Endodermal cell (in vitro differentiated cells): ENCODE measurements at regions not wholly inside any gene's neighbourhood (a gene's known extent, or its start where the extent isn't known, plus 50 kb on each side); places are given as distances from the start of the nearest gene placed in this dataset.

Experiments
- DNase-seq: peaks from one replicate; pipeline ENCODE4 v3.0.0-alpha.2; 2017
- H3K27ac ChIP-seq: 2 replicates; pipeline ENCODE4 v1.5.1; 2013; ENCODE audit warnings: mild to moderate bottlenecking, low read depth, low read length, moderate library complexity
- H3K27me3 ChIP-seq: 2 replicates; pipeline ENCODE4 v1.6.1; 2013; ENCODE audit warnings: mild to moderate bottlenecking, low read length, moderate library complexity; ENCODE audit not compliant: insufficient read depth, control insufficient read depth, poor library complexity, severe bottlenecking
- H3K36me3 ChIP-seq: 2 replicates; pipeline ENCODE4 v1.7.0; 2013; ENCODE audit warnings: mild to moderate bottlenecking, low read length, moderate library complexity; ENCODE audit not compliant: control insufficient read depth, insufficient read depth
- H3K4me1 ChIP-seq: one replicate; pipeline ENCODE4 v1.7.0; 2013; ENCODE audit warnings: low read length; ENCODE audit not compliant: control insufficient read depth, insufficient read depth
- H3K4me3 ChIP-seq: 2 replicates; pipeline ENCODE4 v1.5.1; 2013; ENCODE audit warnings: mild to moderate bottlenecking, low read length, moderate library complexity
- H3K9ac ChIP-seq: 2 replicates; pipeline ENCODE4 v1.6.1; 2013; ENCODE audit warnings: mild to moderate bottlenecking, low read length, moderate library complexity; ENCODE audit not compliant: poor library complexity, severe bottlenecking; ENCODE audit errors: extremely low read depth
- H3K9me3 ChIP-seq: 2 replicates; pipeline ENCODE4 v1.6.1; 2013; ENCODE audit warnings: mild to moderate bottlenecking, low read length, moderate library complexity; ENCODE audit not compliant: control insufficient read depth
- H3K27ac Mint-ChIP-seq: 2 replicates; pipeline ENCODE4 v1.8.0; 2020; ENCODE audit warnings: mixed read lengths
- H3K27me3 Mint-ChIP-seq: 2 replicates; pipeline ENCODE4 v1.8.0; 2021; ENCODE audit warnings: mild to moderate bottlenecking, mixed read lengths; ENCODE audit not compliant: insufficient read depth
- H3K36me3 Mint-ChIP-seq: 2 replicates; pipeline ENCODE4 v1.8.0; 2020; ENCODE audit warnings: low read depth, mixed read lengths
- H3K4me1 Mint-ChIP-seq: 2 replicates; pipeline ENCODE4 v1.8.0; 2020; ENCODE audit warnings: mixed read lengths
- H3K4me3 Mint-ChIP-seq: 2 replicates; pipeline ENCODE4 v1.8.0; 2020; ENCODE audit warnings: mild to moderate bottlenecking, moderate library complexity, mixed read lengths
- H3K9me3 Mint-ChIP-seq: 2 replicates; pipeline ENCODE4 v1.8.0; 2020; ENCODE audit warnings: mild to moderate bottlenecking, mixed read lengths
- WGBS, 2 experiments: methylation state at CpG; one replicate each; pipeline versions ENCODE4 v1.1.5 to v1.1.7; 2013; ENCODE audit warnings: missing lambda C conversion rate in 2 of 2, mixed read lengths in 1 of 2; ENCODE audit not compliant: insufficient coverage in 1 of 2, insufficient read length in 1 of 2; 5-methylcytosine and 5-hydroxymethylcytosine counted together
- TF ChIP-seq, protein P1 (sequence below): fragments of 200-600 bp; sonication (generic); conservative IDR thresholded peaks from 2 replicates; pipeline ENCODE4 v1.5.0; 2021; ENCODE audit warnings: antibody characterized with exemption, mild to moderate bottlenecking

DNA sequence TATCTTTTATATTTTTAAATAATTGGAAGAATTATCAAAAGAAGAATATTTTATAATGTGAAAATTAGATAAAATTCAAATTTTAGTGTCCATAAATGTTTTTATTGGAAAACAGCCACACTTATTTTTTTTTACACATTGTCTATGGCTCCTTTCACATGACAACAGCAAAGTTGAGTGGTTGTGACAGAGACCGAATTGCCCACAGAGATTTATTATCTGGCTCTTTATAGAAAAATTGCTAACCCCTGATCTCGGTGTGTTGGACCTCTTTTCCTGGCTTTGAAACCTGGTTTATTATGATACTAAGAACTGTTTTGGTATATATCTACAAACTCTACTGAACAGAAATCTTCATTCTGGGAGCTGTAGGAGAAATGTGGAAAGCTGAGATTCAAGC lies 269.1 kb upstream of the UMPS start:
- H3K4me3 ChIP-seq = no peak overlapping the region
- H3K27me3 Mint-ChIP-seq = peaks cover 2% of the 10 kb centered on the region
- peaks cover 2% of the 10 kb centered on the region for H3K4me1 Mint-ChIP-seq
- no peak overlapping the region for H3K9ac ChIP-seq
- H3K4me3 Mint-ChIP-seq = no peak overlapping the region
- DNase-seq = no peak
- WGBS, 2 experiments = 90% methylated on average over 2 of the region's 2 CpGs; no CpG with 5 or more reads in 1 of the 2 experiments
- no peak overlapping the region for H3K27ac Mint-ChIP-seq
- no peak overlapping the region for H3K27ac ChIP-seq
- no peaks in the 10 kb centered on the region for H3K9me3 ChIP-seq
- TF ChIP-seq, protein P1, sequence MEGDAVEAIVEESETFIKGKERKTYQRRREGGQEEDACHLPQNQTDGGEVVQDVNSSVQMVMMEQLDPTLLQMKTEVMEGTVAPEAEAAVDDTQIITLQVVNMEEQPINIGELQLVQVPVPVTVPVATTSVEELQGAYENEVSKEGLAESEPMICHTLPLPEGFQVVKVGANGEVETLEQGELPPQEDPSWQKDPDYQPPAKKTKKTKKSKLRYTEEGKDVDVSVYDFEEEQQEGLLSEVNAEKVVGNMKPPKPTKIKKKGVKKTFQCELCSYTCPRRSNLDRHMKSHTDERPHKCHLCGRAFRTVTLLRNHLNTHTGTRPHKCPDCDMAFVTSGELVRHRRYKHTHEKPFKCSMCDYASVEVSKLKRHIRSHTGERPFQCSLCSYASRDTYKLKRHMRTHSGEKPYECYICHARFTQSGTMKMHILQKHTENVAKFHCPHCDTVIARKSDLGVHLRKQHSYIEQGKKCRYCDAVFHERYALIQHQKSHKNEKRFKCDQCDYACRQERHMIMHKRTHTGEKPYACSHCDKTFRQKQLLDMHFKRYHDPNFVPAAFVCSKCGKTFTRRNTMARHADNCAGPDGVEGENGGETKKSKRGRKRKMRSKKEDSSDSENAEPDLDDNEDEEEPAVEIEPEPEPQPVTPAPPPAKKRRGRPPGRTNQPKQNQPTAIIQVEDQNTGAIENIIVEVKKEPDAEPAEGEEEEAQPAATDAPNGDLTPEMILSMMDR = no peak
- H3K9me3 Mint-ChIP-seq = no peaks in the 10 kb centered on the region
- H3K36me3 Mint-ChIP-seq = no peaks in the 10 kb centered on the region
- H3K4me1 ChIP-seq = no peaks in the 10 kb centered on the region
- no peaks in the 10 kb centered on the region for H3K36me3 ChIP-seq
- H3K27me3 ChIP-seq = no peaks in the 10 kb centered on the region

DNA sequence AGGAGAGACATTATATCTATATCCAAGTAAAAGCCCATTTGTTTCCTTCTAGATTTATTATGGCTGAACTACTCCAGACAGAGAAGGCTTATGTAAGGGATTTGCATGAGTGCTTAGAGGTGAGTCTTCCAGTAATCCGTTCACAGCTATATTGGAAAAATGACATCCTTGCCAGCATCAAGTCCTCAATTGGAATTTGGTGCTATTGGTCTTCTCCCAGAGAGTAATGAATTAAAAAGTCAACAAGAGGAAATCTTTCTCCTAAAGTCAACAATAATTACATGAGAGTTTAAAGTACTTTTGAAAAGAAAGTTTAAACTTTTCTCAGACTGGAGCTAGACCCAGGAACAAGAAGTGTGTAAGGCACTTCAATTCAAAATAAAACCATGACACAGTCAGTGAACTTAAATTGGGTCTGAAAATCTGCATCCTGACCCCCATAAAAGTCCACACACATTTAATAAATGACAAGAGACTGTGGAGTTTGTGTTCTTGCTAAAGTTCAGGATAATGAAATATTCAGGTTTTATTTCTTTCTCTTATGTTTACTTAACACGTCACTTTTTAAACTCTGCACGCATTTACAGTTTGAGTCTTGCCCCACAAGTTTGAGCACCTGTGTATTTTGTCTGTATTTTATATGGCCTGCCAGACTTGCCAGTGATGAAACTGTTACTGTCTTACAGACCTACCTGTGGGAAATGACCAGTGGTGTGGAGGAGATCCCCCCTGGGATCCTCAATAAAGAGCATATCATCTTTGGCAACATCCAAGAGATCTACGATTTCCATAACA lies 268.2 kb upstream of the UMPS start:
- DNase-seq = no peak
- no peak overlapping the region for H3K4me3 Mint-ChIP-seq
- Histone ChIP-seq H3K9ac (no peak overlapping the region), H3K9me3 (no peaks in the 10 kb centered on the region), H3K4me3 (no peak overlapping the region), H3K27me3 (no peaks in the 10 kb centered on the region), H3K36me3 (no peaks in the 10 kb centered on the region), H3K27ac (no peak overlapping the region), H3K4me1 (no peaks in the 10 kb centered on the region)
- H3K27ac Mint-ChIP-seq = no peak overlapping the region
- no peaks in the 10 kb centered on the region for H3K9me3 Mint-ChIP-seq
- no peaks in the 10 kb centered on the region for H3K36me3 Mint-ChIP-seq
- peaks cover 2% of the 10 kb centered on the region for H3K4me1 Mint-ChIP-seq
- 89 to 96% methylated on average over 2 to 4 of the region's 4 CpGs for WGBS, 2 experiments
- TF ChIP-seq, protein P1 = no peak
- peaks cover 2% of the 10 kb centered on the region for H3K27me3 Mint-ChIP-seq

DNA sequence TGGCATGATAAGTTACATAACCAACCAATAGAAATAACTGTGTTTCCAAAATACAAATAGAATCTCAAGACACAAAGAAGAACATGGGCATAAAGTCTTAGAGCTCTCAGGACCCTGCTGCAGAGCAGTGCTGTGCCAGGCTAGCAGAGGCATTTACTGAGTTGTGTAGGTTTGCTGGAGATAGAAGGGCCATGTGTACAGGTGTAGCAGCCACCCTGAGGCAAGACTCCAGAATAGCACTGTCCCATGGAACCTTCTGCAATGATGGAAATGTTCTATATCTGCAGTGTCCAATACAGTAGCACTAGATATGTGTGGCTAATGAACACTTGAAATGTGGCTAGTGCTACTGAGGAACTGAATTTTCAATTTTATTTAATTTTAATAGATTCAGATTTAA lies 267.0 kb upstream of the UMPS start:
- Mint-ChIP-seq H3K27ac (no peak overlapping the region), H3K36me3 (no peaks in the 10 kb centered on the region), H3K27me3 (peaks cover 2% of the 10 kb centered on the region), H3K4me1 (peaks cover 2% of the 10 kb centered on the region), H3K9me3 (no peaks in the 10 kb centered on the region), H3K4me3 (no peak overlapping the region)
- no peak overlapping the region for H3K27ac ChIP-seq
- no peak overlapping the region for H3K9ac ChIP-seq
- no peak for DNase-seq
- no peaks in the 10 kb centered on the region for H3K36me3 ChIP-seq
- no peaks in the 10 kb centered on the region for H3K4me1 ChIP-seq
- no peak overlapping the region for H3K4me3 ChIP-seq
- no peaks in the 10 kb centered on the region for H3K9me3 ChIP-seq
- H3K27me3 ChIP-seq = no peaks in the 10 kb centered on the region
- TF ChIP-seq, protein P1 = peak; percentile 42
